ACC112 (cell line): ENCODE measurements at regions not wholly inside any gene's neighbourhood (a gene's known extent, or its start where the extent isn't known, plus 50 kb on each side); places are given as distances from the start of the nearest gene placed in this dataset.

ENCODE experiments used
- H2AFZ ChIP-seq: fragments of 200-600 bp; sonication (generic); one replicate; pipeline ENCODE4 v1.6.0; 2017; ENCODE audit warnings: antibody characterized with exemption, low read length; ENCODE audit not compliant: unreplicated experiment
- H3K27ac ChIP-seq: fragments of 200-600 bp; sonication (generic); 2 replicates; pipeline ENCODE4 v1.5.1; 2014; ENCODE audit warnings: low read depth, mild to moderate bottlenecking, antibody characterized with exemption, low read length, moderate library complexity
- H3K27me3 ChIP-seq: fragments of 200-600 bp; sonication (generic); 2 replicates; pipeline ENCODE4 v1.6.1; 2014; ENCODE audit warnings: mild to moderate bottlenecking, antibody characterized with exemption, low read length, moderate library complexity, mixed read lengths; ENCODE audit not compliant: insufficient read depth
- H3K36me3 ChIP-seq: fragments of 200-600 bp; sonication (generic); 2 replicates; pipeline ENCODE4 v1.6.1; 2016; ENCODE audit warnings: mild to moderate bottlenecking, antibody characterized with exemption, low read length, moderate library complexity, mixed read lengths; ENCODE audit not compliant: insufficient read depth
- H3K4me1 ChIP-seq: fragments of 200-600 bp; sonication (generic); one replicate; pipeline ENCODE4 v1.6.1; 2016; ENCODE audit warnings: low read length, mixed read lengths; ENCODE audit not compliant: insufficient read depth, unreplicated experiment, control insufficient read depth
- H3K4me3 ChIP-seq: fragments of 200-600 bp; sonication (generic); 2 replicates; pipeline ENCODE4 v1.5.1; 2014; ENCODE audit warnings: mild to moderate bottlenecking, low read depth, low read length
- H3K79me2 ChIP-seq: fragments of 200-600 bp; sonication (generic); one replicate; pipeline ENCODE4 v1.6.0; 2016; ENCODE audit warnings: low read length; ENCODE audit not compliant: control insufficient read depth, unreplicated experiment, insufficient read depth

DNA sequence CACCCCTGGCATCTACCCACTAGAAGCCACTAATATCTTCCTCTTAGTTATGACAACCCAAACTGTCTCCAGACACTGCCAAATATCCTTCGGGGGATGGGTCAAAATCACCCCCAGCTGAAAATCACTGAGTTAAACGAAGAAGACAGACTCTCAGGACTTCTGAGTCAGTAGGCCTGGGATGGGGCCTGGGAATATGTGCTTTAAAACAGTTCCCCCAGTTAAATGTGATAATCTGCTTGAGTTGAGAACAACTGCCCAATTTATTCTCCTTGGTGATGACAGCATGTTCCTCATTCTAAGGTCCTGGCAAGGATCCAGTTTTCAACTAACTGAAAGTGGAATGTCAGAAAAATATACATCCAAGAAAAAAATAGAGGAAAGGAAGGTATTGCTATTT is 52.4 kb downstream of the CBLL2 start:
- Histone ChIP-seq H3K4me1 (peaks cover 32% of the 10 kb centered on the region), H3K27ac (peak overlapping the region; percentile 63), H3K27me3 (no peaks in the 10 kb centered on the region), H2AFZ (peak overlapping the region; percentile 65), H3K36me3 (no peaks in the 10 kb centered on the region), H3K4me3 (peak overlapping the region; percentile 12; the same call in 1 of the 2 replicates), H3K79me2 (no peaks in the 10 kb centered on the region)

DNA sequence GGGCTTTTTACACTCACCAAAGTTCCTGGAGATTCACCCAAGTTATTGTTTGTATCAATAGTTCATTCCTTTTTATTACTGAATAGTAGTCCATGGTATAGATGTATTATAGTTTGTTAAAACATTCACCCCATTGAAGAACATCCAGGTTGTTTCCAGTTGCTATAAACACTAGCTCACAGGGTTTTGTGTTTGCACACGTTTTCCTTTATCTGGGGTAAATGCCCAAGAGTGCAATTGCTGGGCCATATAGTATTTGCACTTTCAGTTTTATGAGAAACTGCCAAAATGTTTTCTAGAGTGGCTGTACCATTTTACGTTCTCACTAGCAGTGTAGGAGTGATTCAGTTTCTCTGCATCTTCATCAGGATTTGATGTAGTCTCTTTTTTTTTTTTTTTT is 57.1 kb downstream of the CBLL2 start:
- peaks cover 12% of the 10 kb centered on the region for H3K4me1 ChIP-seq
- no peaks in the 10 kb centered on the region for H3K36me3 ChIP-seq
- H3K79me2 ChIP-seq = no peaks in the 10 kb centered on the region
- no peak overlapping the region for H3K4me3 ChIP-seq
- no peaks in the 10 kb centered on the region for H3K27me3 ChIP-seq
- H2AFZ ChIP-seq = no peak overlapping the region
- no peak overlapping the region for H3K27ac ChIP-seq

DNA sequence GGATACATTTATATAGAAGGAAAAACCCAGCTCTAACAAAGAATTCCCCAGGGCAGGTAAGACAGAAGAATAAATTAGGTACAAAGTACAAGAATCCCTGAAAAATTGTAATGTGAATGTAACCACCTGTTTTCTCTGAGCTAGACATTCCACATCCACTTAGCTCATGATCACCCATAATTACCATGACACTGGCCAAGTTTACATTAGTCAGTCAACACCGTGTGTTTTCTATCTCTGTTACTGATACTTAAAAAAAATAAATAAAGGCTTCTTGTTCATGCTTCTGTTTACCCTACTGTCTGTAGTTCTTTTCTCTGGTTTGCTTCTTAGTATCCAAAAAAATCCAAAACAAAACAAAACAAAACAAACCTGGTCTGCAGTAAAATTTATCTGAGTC is 66.0 kb downstream of the CBLL2 start:
- H3K4me3 ChIP-seq = no peak overlapping the region
- no peak overlapping the region for H2AFZ ChIP-seq
- H3K4me1 ChIP-seq = no peaks in the 10 kb centered on the region
- no peaks in the 10 kb centered on the region for H3K36me3 ChIP-seq
- no peak overlapping the region for H3K27ac ChIP-seq
- H3K27me3 ChIP-seq = no peaks in the 10 kb centered on the region
- H3K79me2 ChIP-seq = no peaks in the 10 kb centered on the region

DNA sequence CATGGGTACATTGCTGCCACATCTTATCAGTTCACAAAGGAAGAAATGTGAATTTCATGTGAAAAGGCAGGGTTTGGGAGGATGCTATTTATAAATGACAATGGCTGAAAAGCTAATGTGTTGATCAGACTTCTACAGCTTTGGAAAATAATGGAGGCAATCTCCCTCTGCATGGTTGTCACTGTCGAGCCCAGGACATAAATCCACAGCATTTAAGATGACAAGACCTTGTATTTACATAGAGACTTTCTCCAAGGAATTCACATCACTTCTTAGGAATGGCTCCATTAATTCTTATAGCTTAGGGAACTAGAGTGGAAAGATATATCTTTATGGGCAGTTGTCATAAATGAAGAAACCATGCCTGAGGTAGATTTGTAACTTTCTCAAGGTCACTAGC is 66.7 kb downstream of the CBLL2 start:
- Histone ChIP-seq H3K79me2 (no peaks in the 10 kb centered on the region), H3K27me3 (no peaks in the 10 kb centered on the region), H3K36me3 (no peaks in the 10 kb centered on the region), H3K4me3 (no peak overlapping the region), H3K27ac (no peak overlapping the region), H2AFZ (no peak overlapping the region), H3K4me1 (no peaks in the 10 kb centered on the region)

DNA sequence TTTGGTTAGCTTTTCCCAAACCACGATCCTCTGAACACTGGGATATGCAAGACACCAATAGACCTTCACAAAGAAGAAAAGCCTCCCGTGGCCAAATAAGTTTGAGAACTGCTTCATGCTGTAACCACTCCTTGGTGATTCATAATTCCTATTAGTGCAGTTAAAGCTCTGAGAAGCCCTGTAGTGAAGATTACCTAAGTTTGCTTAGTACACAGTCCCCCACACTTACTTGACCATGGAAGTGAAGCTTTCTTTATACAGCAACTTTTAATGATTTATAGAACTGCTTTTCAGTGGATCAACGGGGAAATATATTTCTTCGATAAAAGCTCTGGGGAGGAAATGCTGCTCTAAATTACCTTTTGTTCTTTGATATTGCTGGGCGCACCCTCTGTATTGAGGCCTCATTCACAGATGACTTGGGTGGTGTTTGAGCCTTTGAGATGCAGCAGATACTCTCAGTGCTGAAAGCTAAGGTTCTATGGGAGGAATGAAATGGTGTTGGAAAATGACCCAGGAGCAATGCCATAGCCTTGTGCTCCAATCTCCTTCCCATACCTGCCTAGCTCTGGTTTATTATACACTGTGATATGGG is 67.4 kb downstream of the CBLL2 start:
- no peak overlapping the region for H2AFZ ChIP-seq

DNA sequence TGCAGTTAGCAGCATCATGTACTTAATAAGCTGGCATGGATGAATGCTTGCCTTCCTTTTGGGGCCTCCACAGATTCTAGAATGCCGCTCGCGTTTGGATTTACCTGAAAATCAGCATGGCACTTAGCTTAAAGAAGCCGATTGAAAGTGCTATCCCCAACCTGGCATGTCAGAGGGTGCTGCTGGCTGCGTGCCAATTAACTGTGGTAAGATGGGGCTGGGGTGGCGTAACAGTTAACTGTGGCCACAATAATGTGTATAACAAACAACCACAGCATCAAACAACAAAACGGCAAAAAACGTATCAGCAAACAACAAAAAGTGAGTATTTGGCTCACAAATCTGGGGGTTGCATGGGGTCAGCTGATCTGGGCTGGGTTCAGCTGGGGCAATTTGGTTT is 70.5 kb downstream of the CBLL2 start:
- Histone ChIP-seq H3K4me3 (no peak overlapping the region), H3K27ac (no peak overlapping the region), H2AFZ (no peak overlapping the region), H3K27me3 (no peaks in the 10 kb centered on the region), H3K36me3 (no peaks in the 10 kb centered on the region), H3K79me2 (no peaks in the 10 kb centered on the region), H3K4me1 (no peaks in the 10 kb centered on the region)

More for the DNA sequence above, 67.4 kb downstream of the CBLL2 start:
- H3K36me3 ChIP-seq = no peaks in the 10 kb centered on the region
- H3K79me2 ChIP-seq = no peaks in the 10 kb centered on the region
- no peaks in the 10 kb centered on the region for H3K4me1 ChIP-seq
- H3K27me3 ChIP-seq = no peaks in the 10 kb centered on the region
- H3K4me3 ChIP-seq = no peak overlapping the region
- H3K27ac ChIP-seq = no peak overlapping the region

DNA sequence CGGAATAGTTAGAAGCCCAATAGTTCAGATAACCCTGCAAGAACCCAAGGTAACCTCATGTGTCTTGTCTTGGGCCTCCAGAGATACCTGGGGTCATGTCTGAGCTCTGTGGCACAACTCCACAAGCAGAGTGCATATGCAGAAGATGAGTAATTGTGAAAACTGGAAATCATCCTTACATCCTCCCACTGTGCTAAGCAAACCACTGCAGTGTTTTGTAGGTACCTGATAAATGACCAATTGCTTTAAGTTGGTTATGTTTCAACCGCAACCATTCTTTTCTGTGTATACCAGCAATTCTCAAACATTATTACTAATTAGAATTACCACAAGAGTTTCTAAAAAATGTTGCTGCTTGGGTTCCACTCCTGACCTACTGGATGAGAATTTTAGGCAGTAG is 73.2 kb downstream of the CBLL2 start:
- Histone ChIP-seq H2AFZ (no peak overlapping the region), H3K27me3 (no peaks in the 10 kb centered on the region), H3K27ac (no peak overlapping the region), H3K79me2 (no peaks in the 10 kb centered on the region), H3K36me3 (no peaks in the 10 kb centered on the region), H3K4me3 (no peak overlapping the region), H3K4me1 (no peaks in the 10 kb centered on the region)

DNA sequence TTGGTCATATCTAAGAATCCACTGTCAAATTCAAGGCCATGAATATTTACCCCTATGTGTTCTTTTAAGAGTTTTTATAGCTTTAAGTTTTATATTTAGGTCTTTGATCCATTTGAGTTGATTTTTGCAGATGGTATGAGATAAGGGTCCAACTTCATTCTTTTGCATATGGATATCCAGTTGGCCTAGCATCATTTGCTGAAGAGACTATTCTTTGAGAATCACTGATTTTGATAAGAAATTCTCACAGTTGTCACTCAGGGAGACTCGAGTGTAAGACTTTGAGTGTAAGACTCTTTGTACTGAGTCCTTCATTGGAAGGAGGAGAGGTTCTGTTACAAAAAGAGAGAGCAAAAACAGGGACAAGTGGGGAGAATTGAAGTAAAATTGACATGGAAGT is 74.8 kb downstream of the CBLL2 start:
- Histone ChIP-seq H3K4me3 (no peak overlapping the region), H3K27ac (no peak overlapping the region), H3K27me3 (no peaks in the 10 kb centered on the region), H2AFZ (no peak overlapping the region), H3K4me1 (no peaks in the 10 kb centered on the region), H3K79me2 (no peaks in the 10 kb centered on the region), H3K36me3 (no peaks in the 10 kb centered on the region)

DNA sequence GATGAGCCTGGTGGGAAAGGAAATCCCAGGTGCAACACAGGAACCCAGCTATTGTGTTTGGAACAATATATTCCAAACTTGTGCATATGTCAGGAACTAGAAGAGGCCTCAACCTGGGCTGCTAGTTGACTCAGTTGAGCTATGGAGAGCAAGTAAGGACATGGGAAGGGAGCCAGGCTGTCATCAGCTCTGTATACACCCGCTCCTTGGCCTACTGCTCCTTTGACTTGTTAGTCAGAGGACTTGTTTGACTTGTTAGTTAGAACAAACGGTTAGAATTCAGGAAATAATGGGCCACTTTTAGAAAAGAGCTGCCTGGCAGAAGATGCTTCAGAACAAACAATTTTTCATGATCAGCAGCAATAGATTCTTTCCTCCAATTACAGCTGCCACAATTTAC is 76.4 kb downstream of the CBLL2 start:
- no peak overlapping the region for H3K27ac ChIP-seq
- no peak overlapping the region for H2AFZ ChIP-seq
- no peaks in the 10 kb centered on the region for H3K36me3 ChIP-seq
- no peaks in the 10 kb centered on the region for H3K79me2 ChIP-seq
- no peaks in the 10 kb centered on the region for H3K27me3 ChIP-seq
- no peaks in the 10 kb centered on the region for H3K4me1 ChIP-seq
- no peak overlapping the region for H3K4me3 ChIP-seq

DNA sequence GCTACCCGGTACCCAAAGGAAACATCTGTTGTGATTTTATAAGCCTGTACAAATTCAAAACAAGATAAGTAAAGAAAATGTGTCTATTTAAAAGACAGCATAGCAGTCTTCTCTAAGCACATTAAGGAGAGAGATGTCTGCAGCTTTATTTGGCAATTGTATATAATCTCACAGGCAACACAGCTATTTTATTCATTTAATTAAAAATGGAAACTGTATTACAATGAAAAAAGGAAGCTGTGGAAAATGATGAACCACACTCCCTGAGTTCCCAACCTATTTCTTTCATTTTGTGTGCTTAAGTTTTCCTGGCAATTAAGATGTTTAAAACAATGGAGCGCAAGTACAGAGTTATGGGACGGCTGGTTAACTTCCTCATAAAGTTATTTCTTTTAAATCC is 78.4 kb downstream of the CBLL2 start:
- Histone ChIP-seq H3K79me2 (no peaks in the 10 kb centered on the region), H3K27ac (no peak overlapping the region), H2AFZ (no peak overlapping the region), H3K36me3 (no peaks in the 10 kb centered on the region), H3K4me3 (no peak overlapping the region), H3K4me1 (no peaks in the 10 kb centered on the region), H3K27me3 (no peaks in the 10 kb centered on the region)

DNA sequence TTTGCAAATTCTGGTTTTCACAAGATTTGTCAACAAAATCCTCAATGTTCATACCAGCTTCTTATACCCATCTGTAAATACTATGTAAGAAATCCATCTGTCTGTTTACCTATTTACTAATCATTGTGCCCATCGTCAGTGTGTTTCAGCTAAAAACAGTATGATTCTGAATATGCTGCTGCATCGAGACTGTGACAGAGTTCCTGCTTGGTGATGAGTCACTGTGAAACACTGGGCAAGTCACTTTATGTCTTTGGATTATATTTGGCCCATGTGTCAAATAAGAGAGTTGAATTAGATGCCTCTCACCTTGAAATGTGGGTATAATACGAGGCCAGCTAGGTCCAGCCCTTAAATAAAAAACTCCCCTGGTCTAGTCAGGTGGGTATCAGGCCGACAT is 79.3 kb downstream of the CBLL2 start:
- H2AFZ ChIP-seq = no peak overlapping the region
- H3K27ac ChIP-seq = no peak overlapping the region
- no peaks in the 10 kb centered on the region for H3K4me1 ChIP-seq
- no peaks in the 10 kb centered on the region for H3K36me3 ChIP-seq
- no peaks in the 10 kb centered on the region for H3K27me3 ChIP-seq
- H3K79me2 ChIP-seq = no peaks in the 10 kb centered on the region
- H3K4me3 ChIP-seq = no peak overlapping the region
